NCI-H2171 (cell line): ENCODE measurements at regions not wholly inside any gene's neighbourhood (a gene's known extent, or its start where the extent isn't known, plus 50 kb on each side); places are given as distances from the start of the nearest gene placed in this dataset.
"Not testable (repeated sequence)": the region's sequence is repeated elsewhere in the genome, so short reads cannot be mapped to it uniquely, and the experiment has no call there.

Source experiments
- DNase-seq: peaks from one replicate; lab custom pipeline; 2025; lab: John Stamatoyannopoulos, UW

- DNase-seq, result no peak
Measured at GRCh38 chr2:17133052-17133671, 385.1 kb downstream of the RAD51AP2 start.

- DNase-seq, result not testable (repeated sequence)
Measured at GRCh38 chr2:17130627-17131026, 387.6 kb downstream of the RAD51AP2 start.

GRCh38 chr2:17125989-17126620 is 392.1 kb downstream of the RAD51AP2 start:
- no peak for DNase-seq

- no peak for DNase-seq
Measured at GRCh38 chr2:17124575-17125318, 393.5 kb downstream of the RAD51AP2 start.

- DNase-seq, result no peak
Measured at GRCh38 chr2:17122887-17123501, 395.2 kb downstream of the RAD51AP2 start.

GRCh38 chr2:17115466-17115865 is 402.8 kb downstream of the RAD51AP2 start:
- DNase-seq, result no peak

GRCh38 chr2:17115042-17115441 is 403.2 kb downstream of the RAD51AP2 start:
- no peak for DNase-seq

- no peak for DNase-seq
Measured at GRCh38 chr2:17107871-17108270, 410.4 kb downstream of the RAD51AP2 start.

GRCh38 chr2:17107151-17107550 is 411.1 kb downstream of the RAD51AP2 start:
- no peak for DNase-seq

- DNase-seq, result no peak
Measured at GRCh38 chr2:17106418-17106817, 411.8 kb downstream of the RAD51AP2 start.

- DNase-seq, result no peak
Measured at GRCh38 chr2:17104454-17104853, 413.8 kb downstream of the RAD51AP2 start.

GRCh38 chr2:17101596-17101995 is 416.6 kb downstream of the RAD51AP2 start:
- DNase-seq, result no peak

GRCh38 chr2:17101091-17101490 is 417.1 kb downstream of the RAD51AP2 start:
- no peak for DNase-seq

- DNase-seq, result no peak
Measured at GRCh38 chr2:17095340-17095739, 422.9 kb downstream of the RAD51AP2 start.

GRCh38 chr2:17093712-17094111 is 424.5 kb downstream of the RAD51AP2 start:
- DNase-seq, result no peak

- DNase-seq, result no peak
Measured at GRCh38 chr2:17086990-17087389, 421.4 kb upstream of the CYRIA start.

- DNase-seq, result no peak
Measured at GRCh38 chr2:17085546-17086202, 420.0 kb upstream of the CYRIA start.

GRCh38 chr2:17084877-17085276 is 419.2 kb upstream of the CYRIA start:
- no peak for DNase-seq

- DNase-seq, result no peak
Measured at GRCh38 chr2:17083902-17084301, 418.3 kb upstream of the CYRIA start.

- DNase-seq, result no peak
Measured at GRCh38 chr2:17079262-17079661, 413.6 kb upstream of the CYRIA start.

- no peak for DNase-seq
Measured at GRCh38 chr2:17076533-17076932, 410.9 kb upstream of the CYRIA start.

GRCh38 chr2:17070711-17071110 is 405.1 kb upstream of the CYRIA start:
- no peak for DNase-seq
